Gastrocnemius medialis (tissue), 4 donors: ENCODE measurements at regions not wholly inside any gene's neighbourhood (a gene's known extent, or its start where the extent isn't known, plus 50 kb on each side); places are given as distances from the start of the nearest gene placed in this dataset.

Experiments
- ATAC-seq, 2 donors: fragments of 150-250 bp; one replicate each; pipeline ENCODE4 v1.9.1; 2016
- DNase-seq, 2 donors: peaks; one replicate each; pipeline ENCODE4 v3.0.0-alpha.2; 2019
- H3K27ac ChIP-seq, 4 donors: fragments of 200-600 bp; sonication (generic); 1 replicate in 1 of 4; 2 replicates in 3 of 4; pipeline ENCODE4 v1.5.1; 2016 to 2018; ENCODE audit warnings: mild to moderate bottlenecking in 2 of 4, moderate library complexity in 1 of 4
- H3K27me3 ChIP-seq, 3 donors: fragments of 200-600 bp; sonication (generic) in 2 of 3; 1 replicate in 1 of 3; 2 replicates in 2 of 3; pipeline versions ENCODE4 v1.5.1 to v1.6.0; 2016 to 2019; ENCODE audit warnings: mild to moderate bottlenecking in 1 of 3, moderate library complexity in 1 of 3
- H3K36me3 ChIP-seq, 2 donors: fragments of 200-600 bp; sonication (generic) in 1 of 2; one replicate each; pipeline ENCODE4 v1.5.1; 2017 to 2018
- H3K4me1 ChIP-seq, 2 donors: fragments of 200-600 bp; sonication (generic) in 1 of 2; one replicate each; pipeline ENCODE4 v1.5.1; 2016 to 2017; ENCODE audit warnings: mild to moderate bottlenecking in 2 of 2
- H3K4me3 ChIP-seq, 4 donors: fragments of 200-600 bp; sonication (generic) in 3 of 4; 1 replicate in 1 of 4; 2 replicates in 3 of 4; pipeline ENCODE4 v1.5.1; 2016 to 2019; ENCODE audit warnings: mild to moderate bottlenecking in 2 of 4
- H3K9me3 ChIP-seq, 3 donors: fragments of 200-600 bp; sonication (generic) in 2 of 3; 1 replicate in 1 of 3; 2 replicates in 2 of 3; pipeline ENCODE4 v1.5.1; 2016 to 2019
- POLR2A ChIP-seq, 2 donors: fragments of 450-650 bp; IDR thresholded peaks; one replicate each; pipeline ENCODE4 v1.6.1; 2017; ENCODE audit warnings: antibody characterized with exemption in 2 of 2, mild to moderate bottlenecking in 2 of 2, moderate library complexity in 2 of 2
- in situ Hi-C, 4 donors: fragments of 200-750 bp; cut with MboI; loops; one replicate each; pipeline versions ENCODE4 v1.15.0 to v1.8.0; 2017; ENCODE audit warnings: low sequenced_read_pairs in 4 of 4
- intact Hi-C: fragments of 100-400 bp; cut with DNase I; formaldehyde crosslinking; loops from one replicate; pipeline ENCODE4 v1.15.1; 2023; ENCODE audit warnings: low total_unique reads
- TF ChIP-seq, protein P1 (sequence below), 5 experiments: fragments of 450-650 bp in 3 of 5; fragments of 200-600 bp in 2 of 5; sonication (generic) in 2 of 5; IDR thresholded peaks in 4 of 5; conservative IDR thresholded peaks in 1 of 5; 1 replicate in 4 of 5; 2 replicates in 1 of 5; pipeline ENCODE4 v1.5.1; 2016 to 2019; ENCODE audit warnings: antibody characterized with exemption in 5 of 5, mild to moderate bottlenecking in 3 of 5, moderate library complexity in 3 of 5

DNA sequence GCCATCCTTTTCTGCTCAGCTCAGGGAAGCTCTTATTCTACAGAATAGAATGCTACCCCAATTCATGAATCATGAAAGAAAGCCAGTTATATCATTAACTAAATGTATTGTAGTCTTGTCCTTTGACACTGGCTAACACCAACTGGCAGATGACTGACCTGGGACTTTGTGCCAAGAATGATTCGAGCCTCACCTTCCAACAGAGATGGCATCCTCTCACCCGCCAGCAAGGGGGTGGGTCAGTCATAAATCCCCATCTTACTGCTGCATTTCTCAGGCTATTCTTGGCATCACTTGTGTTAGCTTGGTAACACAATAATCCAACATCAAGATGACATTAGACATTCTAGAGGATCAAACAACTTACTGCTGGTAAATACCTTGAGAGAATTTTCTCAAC, 1239.8 kb upstream of the MIR17HG start:
- Histone ChIP-seq H3K4me3 (no peak overlapping the region), H3K36me3 (no peaks in the 10 kb centered on the region), H3K9me3 (no peaks in the 10 kb centered on the region), H3K27ac (no peak overlapping the region), H3K4me1 (no peaks in the 10 kb centered on the region), H3K27me3 (no peaks in the 10 kb centered on the region)
- intact Hi-C loops (no loop called here), in situ Hi-C loops (no loop called here)
- no peak for TF ChIP-seq POLR2A (IDR thresholded peaks at IDR 0.05)
- TF ChIP-seq, protein P1, sequence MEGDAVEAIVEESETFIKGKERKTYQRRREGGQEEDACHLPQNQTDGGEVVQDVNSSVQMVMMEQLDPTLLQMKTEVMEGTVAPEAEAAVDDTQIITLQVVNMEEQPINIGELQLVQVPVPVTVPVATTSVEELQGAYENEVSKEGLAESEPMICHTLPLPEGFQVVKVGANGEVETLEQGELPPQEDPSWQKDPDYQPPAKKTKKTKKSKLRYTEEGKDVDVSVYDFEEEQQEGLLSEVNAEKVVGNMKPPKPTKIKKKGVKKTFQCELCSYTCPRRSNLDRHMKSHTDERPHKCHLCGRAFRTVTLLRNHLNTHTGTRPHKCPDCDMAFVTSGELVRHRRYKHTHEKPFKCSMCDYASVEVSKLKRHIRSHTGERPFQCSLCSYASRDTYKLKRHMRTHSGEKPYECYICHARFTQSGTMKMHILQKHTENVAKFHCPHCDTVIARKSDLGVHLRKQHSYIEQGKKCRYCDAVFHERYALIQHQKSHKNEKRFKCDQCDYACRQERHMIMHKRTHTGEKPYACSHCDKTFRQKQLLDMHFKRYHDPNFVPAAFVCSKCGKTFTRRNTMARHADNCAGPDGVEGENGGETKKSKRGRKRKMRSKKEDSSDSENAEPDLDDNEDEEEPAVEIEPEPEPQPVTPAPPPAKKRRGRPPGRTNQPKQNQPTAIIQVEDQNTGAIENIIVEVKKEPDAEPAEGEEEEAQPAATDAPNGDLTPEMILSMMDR (IDR thresholded peaks at IDR 0.05 in 4 of 5, conservative IDR thresholded peaks at IDR 0.05 in 1 of 5), result no peak
- no peak for DNase-seq
- no peak for ATAC-seq

DNA sequence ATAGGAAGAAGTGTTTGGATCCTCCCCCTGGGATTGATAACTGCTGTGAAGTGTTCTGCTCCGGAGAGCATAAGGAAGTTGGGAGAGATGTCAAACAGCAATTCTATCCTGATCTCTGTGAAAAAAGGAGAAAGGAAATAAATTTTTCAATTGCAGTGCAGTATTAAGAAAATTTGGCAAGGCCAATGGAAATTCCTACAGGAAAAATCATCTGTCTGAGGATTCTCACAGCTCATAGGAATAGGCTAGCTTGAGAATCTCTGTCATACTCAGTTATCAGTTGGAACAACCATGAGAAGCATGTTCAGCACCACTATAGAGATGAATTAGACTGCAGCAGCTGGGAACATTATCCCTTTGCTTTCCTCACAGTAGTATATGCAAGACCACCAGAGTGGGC, 1238.9 kb upstream of the MIR17HG start:
- Histone ChIP-seq H3K27ac (no peak overlapping the region), H3K27me3 (no peaks in the 10 kb centered on the region), H3K9me3 (no peaks in the 10 kb centered on the region), H3K4me1 (no peaks in the 10 kb centered on the region), H3K4me3 (no peak overlapping the region), H3K36me3 (no peaks in the 10 kb centered on the region)
- intact Hi-C loops (no loop called here), in situ Hi-C loops (no loop called here)
- DNase-seq (no peak), ATAC-seq (no peak)
- TF ChIP-seq POLR2A (IDR thresholded peaks at IDR 0.05), result no peak
- TF ChIP-seq, protein P1 (IDR thresholded peaks at IDR 0.05 in 4 of 5, conservative IDR thresholded peaks at IDR 0.05 in 1 of 5), result no peak

DNA sequence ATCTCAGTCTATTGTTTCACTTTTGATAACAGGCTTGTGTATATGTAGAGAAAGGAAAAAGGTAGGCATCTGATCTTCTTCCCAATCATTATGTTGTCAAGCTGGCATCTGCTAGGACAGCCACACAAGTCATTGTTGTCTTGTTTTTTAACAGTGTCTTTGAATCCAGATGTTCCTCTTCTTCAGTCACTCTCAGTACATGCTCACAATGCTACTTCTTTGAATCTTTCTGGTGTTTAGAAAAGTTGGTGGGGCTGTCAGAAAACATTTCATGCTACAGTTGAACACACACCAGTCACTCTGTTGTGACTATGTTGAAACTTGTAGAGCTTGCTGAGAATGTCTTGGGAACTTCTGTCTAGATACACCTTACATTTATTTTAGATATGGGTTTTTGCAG, 1231.4 kb upstream of the MIR17HG start:
- Histone ChIP-seq H3K36me3 (no peaks in the 10 kb centered on the region), H3K27me3 (no peaks in the 10 kb centered on the region), H3K27ac (no peak overlapping the region), H3K9me3 (no peaks in the 10 kb centered on the region), H3K4me3 (no peak overlapping the region), H3K4me1 (no peaks in the 10 kb centered on the region)
- in situ Hi-C loops, result no loop called here
- ATAC-seq (no peak), DNase-seq (no peak)
- no peak for TF ChIP-seq POLR2A (IDR thresholded peaks at IDR 0.05)
- TF ChIP-seq, protein P1 (IDR thresholded peaks at IDR 0.05 in 4 of 5, conservative IDR thresholded peaks at IDR 0.05 in 1 of 5), result no peak
- intact Hi-C loops, result no loop called here

DNA sequence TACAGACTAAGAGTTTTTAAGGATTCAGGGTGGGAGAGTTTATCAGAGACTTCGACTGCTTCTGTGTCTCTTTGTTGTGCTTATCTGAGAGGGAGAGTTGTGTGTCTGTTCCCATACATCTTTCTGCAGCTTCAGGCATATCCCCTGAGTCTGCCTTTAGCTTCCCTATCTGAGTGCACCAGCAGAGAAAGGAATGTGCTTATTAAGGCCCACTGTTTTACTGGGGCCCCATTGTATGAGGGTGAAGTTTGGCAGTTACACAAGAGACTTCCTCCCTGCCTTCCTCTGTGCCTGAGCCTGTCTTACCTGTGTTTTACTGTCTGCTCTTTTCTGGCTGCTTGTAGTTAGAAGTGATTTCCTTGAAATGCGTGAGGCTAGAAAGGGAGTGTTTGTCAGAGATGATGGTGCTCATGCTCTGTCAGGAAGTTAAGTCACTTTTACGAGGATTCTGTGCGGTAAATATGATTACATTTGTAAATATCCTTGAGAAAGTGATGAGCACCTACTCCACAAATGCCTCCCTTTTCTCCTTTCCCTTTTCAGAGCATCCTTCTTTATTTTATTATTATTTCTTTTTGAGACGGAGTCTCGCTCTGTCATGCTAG, 1228.9 kb upstream of the MIR17HG start:
- DNase-seq, result no peak
- in situ Hi-C loops (no loop called here), intact Hi-C loops (no loop called here)
- no peak for ATAC-seq
- Histone ChIP-seq H3K4me1 (no peaks in the 10 kb centered on the region), H3K27me3 (no peaks in the 10 kb centered on the region), H3K9me3 (no peaks in the 10 kb centered on the region), H3K36me3 (no peaks in the 10 kb centered on the region), H3K4me3 (no peak overlapping the region), H3K27ac (no peak overlapping the region)
- no peak for TF ChIP-seq POLR2A (IDR thresholded peaks at IDR 0.05)
- TF ChIP-seq, protein P1 (IDR thresholded peaks at IDR 0.05 in 4 of 5, conservative IDR thresholded peaks at IDR 0.05 in 1 of 5), result no peak

DNA sequence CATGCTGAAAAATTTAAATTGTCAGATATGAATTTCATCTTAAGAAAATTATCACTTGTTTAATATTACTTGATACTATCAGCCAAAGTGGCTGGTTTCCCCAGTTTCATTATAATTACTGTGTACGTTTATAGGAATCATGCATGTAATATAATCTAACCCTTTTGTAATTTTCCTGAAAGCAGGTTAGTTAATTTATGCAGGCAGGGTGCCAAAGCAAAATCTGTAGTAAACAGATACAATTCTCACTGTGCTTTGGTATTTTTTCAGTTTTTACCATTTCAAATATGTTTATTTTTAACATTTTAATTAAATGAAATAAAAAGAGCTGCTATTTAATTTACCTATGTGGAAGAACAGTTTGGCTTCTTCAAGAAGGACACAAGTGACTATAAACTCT, 1227.5 kb upstream of the MIR17HG start:
- H3K4me1 ChIP-seq, result no peaks in the 10 kb centered on the region
- TF ChIP-seq, protein P1 (IDR thresholded peaks at IDR 0.05 in 4 of 5, conservative IDR thresholded peaks at IDR 0.05 in 1 of 5), result no peak
- no peak for TF ChIP-seq POLR2A (IDR thresholded peaks at IDR 0.05)
- no peaks in the 10 kb centered on the region for H3K9me3 ChIP-seq
- intact Hi-C loops (no loop called here), in situ Hi-C loops (no loop called here)
- ATAC-seq (no peak), DNase-seq (no peak)
- no peak overlapping the region for H3K27ac ChIP-seq
- H3K27me3 ChIP-seq, result no peaks in the 10 kb centered on the region
- no peak overlapping the region for H3K4me3 ChIP-seq
- no peaks in the 10 kb centered on the region for H3K36me3 ChIP-seq
